HEK293 (cell line): ENCODE measurements at regions not wholly inside any gene's neighbourhood (a gene's known extent, or its start where the extent isn't known, plus 50 kb on each side); places are given as distances from the start of the nearest gene placed in this dataset.

Source experiments
- CTCF ChIA-PET: fragments of 350-600 bp; formaldehyde crosslinking; extraction: SDS; loops from one replicate; lab custom pipeline; 2021; ENCODE audit warnings: antibody characterized with exemption; lab: Yijun Ruan, JAX
- POLR2A ChIA-PET: fragments of 300-600 bp; formaldehyde crosslinking; extraction: SDS; loops from one replicate; lab custom pipeline; 2020; ENCODE audit warnings: antibody characterized with exemption, inconsistent platforms; lab: Yijun Ruan, JAX
- H3K27ac ChIP-seq: fragments of 200-500 bp; sonication (Bioruptor generic); 2 replicates; pipeline ENCODE4 v1.5.1; 2014; ENCODE audit warnings: low read depth, low read length, control low read depth, inconsistent platforms; ENCODE audit errors: extremely low read depth
- H3K36me3 ChIP-seq, 2 experiments: fragments of 200-500 bp in 1 of 2; sonication (Bioruptor generic) in 1 of 2; 1 replicate in 1 of 2; 2 replicates in 1 of 2; pipeline ENCODE4 v1.5.1; 2014 to 2017; ENCODE audit warnings: inconsistent platforms in 2 of 2, low read length in 2 of 2; ENCODE audit not compliant: control insufficient read depth in 2 of 2, insufficient read depth in 1 of 2
- H3K4me1 ChIP-seq: fragments of 200-500 bp; sonication (Bioruptor generic); 2 replicates; pipeline ENCODE4 v1.5.1; 2014; ENCODE audit warnings: mild to moderate bottlenecking, low read length, inconsistent platforms; ENCODE audit not compliant: control insufficient read depth, insufficient read depth
- H3K4me3 ChIP-seq: 2 replicates; pipeline ENCODE4 v1.5.1; 2011; ENCODE audit warnings: low read depth, mild to moderate bottlenecking, control low read depth, low read length, moderate library complexity
- H3K9me3 ChIP-seq: fragments of 200-500 bp; sonication (Bioruptor generic); 2 replicates; pipeline ENCODE4 v1.5.1; 2014; ENCODE audit warnings: low read depth, low read length, inconsistent platforms; ENCODE audit not compliant: control insufficient read depth, insufficient read depth
- GFI1B ChIP-seq: fragments of 450-650 bp; formaldehyde crosslinking; IDR thresholded peaks from 2 replicates; pipeline ENCODE4 v1.5.1; 2016; ENCODE audit warnings: missing biosample characterization, missing genetic modification characterization
- GLI4 ChIP-seq: fragments of 450-650 bp; formaldehyde crosslinking; IDR thresholded peaks from 2 replicates; pipeline ENCODE4 v1.5.1; 2016; ENCODE audit warnings: missing biosample characterization, missing genetic modification characterization
- MEIS1 ChIP-seq: sonication (generic); formaldehyde crosslinking; IDR thresholded peaks from 2 replicates; pipeline ENCODE4 v1.8.1; 2022; ENCODE audit warnings: missing genetic modification reagents, mild to moderate bottlenecking, borderline replicate concordance
- RBAK ChIP-seq: fragments of 450-650 bp; formaldehyde crosslinking; IDR thresholded peaks from 2 replicates; pipeline ENCODE4 v1.5.1; 2016; ENCODE audit warnings: missing biosample characterization, missing genetic modification characterization
- ZFP3 ChIP-seq: fragments of 450-650 bp; formaldehyde crosslinking; IDR thresholded peaks from 2 replicates; pipeline ENCODE4 v1.5.1; 2016; ENCODE audit warnings: low read depth, missing biosample characterization, missing genetic modification characterization
- ZNF10 ChIP-seq: fragments of 450-650 bp; formaldehyde crosslinking; IDR thresholded peaks from 2 replicates; pipeline ENCODE4 v1.5.1; 2017; ENCODE audit warnings: missing biosample characterization, missing genetic modification characterization
- ZNF133 ChIP-seq: fragments of 450-650 bp; formaldehyde crosslinking; IDR thresholded peaks from 2 replicates; pipeline ENCODE4 v1.5.1; 2016; ENCODE audit warnings: missing biosample characterization, missing genetic modification characterization
- ZNF157 ChIP-seq: fragments of 450-650 bp; formaldehyde crosslinking; IDR thresholded peaks from 2 replicates; pipeline ENCODE4 v1.5.1; 2016; ENCODE audit warnings: missing biosample characterization, missing genetic modification characterization
- ZNF354C ChIP-seq: fragments of 450-650 bp; formaldehyde crosslinking; IDR thresholded peaks from 2 replicates; pipeline ENCODE4 v1.5.1; 2016; ENCODE audit warnings: missing biosample characterization, missing genetic modification characterization, low read depth, borderline replicate concordance
- ZNF362 ChIP-seq: fragments of 450-650 bp; formaldehyde crosslinking; IDR thresholded peaks from 2 replicates; pipeline ENCODE4 v1.5.1; 2016; ENCODE audit warnings: missing biosample characterization, missing genetic modification characterization
- ZNF433 ChIP-seq: fragments of 450-650 bp; formaldehyde crosslinking; IDR thresholded peaks from 2 replicates; pipeline ENCODE4 v1.5.1; 2016; ENCODE audit warnings: missing biosample characterization, missing genetic modification characterization, low read depth
- ZNF473 ChIP-seq: fragments of 450-650 bp; formaldehyde crosslinking; IDR thresholded peaks from 2 replicates; pipeline ENCODE4 v1.5.1; 2017; ENCODE audit warnings: missing biosample characterization, missing genetic modification characterization
- ZNF610 ChIP-seq: fragments of 450-650 bp; formaldehyde crosslinking; IDR thresholded peaks from 2 replicates; pipeline ENCODE4 v1.5.1; 2016; ENCODE audit warnings: missing biosample characterization, missing genetic modification characterization, borderline replicate concordance
- ZNF623 ChIP-seq: fragments of 450-650 bp; formaldehyde crosslinking; IDR thresholded peaks from 2 replicates; pipeline ENCODE4 v1.5.1; 2016; ENCODE audit warnings: missing biosample characterization, missing genetic modification characterization
- ZNF658 ChIP-seq: fragments of 450-650 bp; formaldehyde crosslinking; IDR thresholded peaks from 2 replicates; pipeline ENCODE4; 2016; ENCODE audit warnings: missing biosample characterization, missing genetic modification characterization
- ZNF785 ChIP-seq: fragments of 450-650 bp; formaldehyde crosslinking; IDR thresholded peaks from 2 replicates; pipeline ENCODE4 v1.5.1; 2016; ENCODE audit warnings: missing biosample characterization, missing genetic modification characterization
- ZNF791 ChIP-seq: fragments of 450-650 bp; formaldehyde crosslinking; IDR thresholded peaks from 2 replicates; pipeline ENCODE4 v1.5.1; 2016; ENCODE audit warnings: missing biosample characterization, missing genetic modification characterization
- TF ChIP-seq, protein P1 (sequence below): fragments of 450-650 bp; formaldehyde crosslinking; IDR thresholded peaks from 2 replicates; pipeline ENCODE4 v1.5.1; 2016; ENCODE audit warnings: missing biosample characterization, missing genetic modification characterization
- TF ChIP-seq, protein P2 (sequence below): fragments of 450-650 bp; formaldehyde crosslinking; IDR thresholded peaks from 2 replicates; pipeline ENCODE4 v1.5.1; 2016; ENCODE audit warnings: missing biosample characterization, missing genetic modification characterization

DNA sequence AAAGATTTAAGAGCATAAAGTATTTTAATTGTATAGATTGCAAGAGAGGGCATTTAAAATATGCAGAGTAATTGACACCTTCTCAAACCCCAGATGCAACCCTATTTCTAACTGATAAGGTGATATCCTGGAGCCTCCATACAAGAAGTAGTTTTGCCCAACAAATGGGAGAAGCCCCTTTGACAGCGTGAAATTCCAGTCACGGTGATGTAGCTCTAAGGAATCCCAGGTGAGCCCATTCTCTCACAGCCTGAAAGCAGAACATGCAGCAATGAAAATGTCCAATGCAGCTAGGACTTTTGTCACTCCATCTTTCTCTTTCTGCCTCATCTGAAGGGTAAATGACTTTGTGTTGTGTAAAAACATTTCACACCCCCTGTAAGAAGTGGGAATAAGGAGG, 96.4 kb downstream of the TMEM212 start:
- ChIA-PET POLR2A (no interaction called here), CTCF (no interaction called here)
- Histone ChIP-seq H3K27ac (no peak overlapping the region), H3K4me1 (no peaks in the 10 kb centered on the region), H3K36me3 (no peaks in the 10 kb centered on the region), H3K4me3 (no peak overlapping the region), H3K9me3 (no peaks in the 10 kb centered on the region)
- no peak for TF ChIP-seq ZNF362 (tag by site-specific recombination)
- no peak for TF ChIP-seq ZNF785 (tag by site-specific recombination)
- TF ChIP-seq ZNF133, result no peak
- TF ChIP-seq ZNF473 (tag by site-specific recombination), result no peak
- no peak for TF ChIP-seq ZNF157 (tag by site-specific recombination)
- no peak for TF ChIP-seq ZNF10
- no peak for TF ChIP-seq ZNF623 (tag by site-specific recombination)
- no peak for TF ChIP-seq MEIS1 (CRISPR knock-in tag)
- TF ChIP-seq ZNF658, result no peak
- TF ChIP-seq ZNF791, result no peak
- TF ChIP-seq ZNF433 (tag by site-specific recombination), result no peak
- TF ChIP-seq ZFP3 (tag by site-specific recombination), result no peak
- TF ChIP-seq GLI4 (tag by site-specific recombination), result no peak
- TF ChIP-seq ZNF354C, result no peak
- TF ChIP-seq ZNF610 (tag by site-specific recombination), result no peak
- TF ChIP-seq GFI1B (tag by site-specific recombination), result no peak
- TF ChIP-seq, protein P1, sequence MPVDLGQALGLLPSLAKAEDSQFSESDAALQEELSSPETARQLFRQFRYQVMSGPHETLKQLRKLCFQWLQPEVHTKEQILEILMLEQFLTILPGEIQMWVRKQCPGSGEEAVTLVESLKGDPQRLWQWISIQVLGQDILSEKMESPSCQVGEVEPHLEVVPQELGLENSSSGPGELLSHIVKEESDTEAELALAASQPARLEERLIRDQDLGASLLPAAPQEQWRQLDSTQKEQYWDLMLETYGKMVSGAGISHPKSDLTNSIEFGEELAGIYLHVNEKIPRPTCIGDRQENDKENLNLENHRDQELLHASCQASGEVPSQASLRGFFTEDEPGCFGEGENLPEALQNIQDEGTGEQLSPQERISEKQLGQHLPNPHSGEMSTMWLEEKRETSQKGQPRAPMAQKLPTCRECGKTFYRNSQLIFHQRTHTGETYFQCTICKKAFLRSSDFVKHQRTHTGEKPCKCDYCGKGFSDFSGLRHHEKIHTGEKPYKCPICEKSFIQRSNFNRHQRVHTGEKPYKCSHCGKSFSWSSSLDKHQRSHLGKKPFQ, result no peak

- no peaks in the 10 kb centered on the region for H3K9me3 ChIP-seq
- no peak for TF ChIP-seq RBAK (tag by site-specific recombination)
- no peak for TF ChIP-seq ZNF133
- TF ChIP-seq, protein P2, sequence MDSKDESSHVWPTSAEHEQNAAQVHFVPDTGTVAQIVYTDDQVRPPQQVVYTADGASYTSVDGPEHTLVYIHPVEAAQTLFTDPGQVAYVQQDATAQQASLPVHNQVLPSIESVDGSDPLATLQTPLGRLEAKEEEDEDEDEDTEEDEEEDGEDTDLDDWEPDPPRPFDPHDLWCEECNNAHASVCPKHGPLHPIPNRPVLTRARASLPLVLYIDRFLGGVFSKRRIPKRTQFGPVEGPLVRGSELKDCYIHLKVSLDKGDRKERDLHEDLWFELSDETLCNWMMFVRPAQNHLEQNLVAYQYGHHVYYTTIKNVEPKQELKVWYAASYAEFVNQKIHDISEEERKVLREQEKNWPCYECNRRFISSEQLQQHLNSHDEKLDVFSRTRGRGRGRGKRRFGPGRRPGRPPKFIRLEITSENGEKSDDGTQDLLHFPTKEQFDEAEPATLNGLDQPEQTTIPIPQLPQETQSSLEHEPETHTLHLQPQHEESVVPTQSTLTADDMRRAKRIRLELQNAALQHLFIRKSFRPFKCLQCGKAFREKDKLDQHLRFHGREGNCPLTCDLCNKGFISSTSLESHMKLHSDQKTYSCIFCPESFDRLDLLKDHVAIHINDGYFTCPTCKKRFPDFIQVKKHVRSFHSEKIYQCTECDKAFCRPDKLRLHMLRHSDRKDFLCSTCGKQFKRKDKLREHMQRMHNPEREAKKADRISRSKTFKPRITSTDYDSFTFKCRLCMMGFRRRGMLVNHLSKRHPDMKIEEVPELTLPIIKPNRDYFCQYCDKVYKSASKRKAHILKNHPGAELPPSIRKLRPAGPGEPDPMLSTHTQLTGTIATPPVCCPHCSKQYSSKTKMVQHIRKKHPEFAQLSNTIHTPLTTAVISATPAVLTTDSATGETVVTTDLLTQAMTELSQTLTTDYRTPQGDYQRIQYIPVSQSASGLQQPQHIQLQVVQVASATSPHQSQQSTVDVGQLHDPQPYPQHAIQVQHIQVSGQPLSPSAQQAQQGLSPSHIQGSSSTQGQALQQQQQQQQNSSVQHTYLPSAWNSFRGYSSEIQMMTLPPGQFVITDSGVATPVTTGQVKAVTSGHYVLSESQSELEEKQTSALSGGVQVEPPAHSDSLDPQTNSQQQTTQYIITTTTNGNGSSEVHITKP (tag by site-specific recombination), result peak; percentile 94
- TF ChIP-seq, all 188 proteins: peak for 1
- H3K4me3 ChIP-seq, result no peak overlapping the region
- no peaks in the 10 kb centered on the region for H3K36me3 ChIP-seq
- ChIA-PET CTCF (no interaction called here), POLR2A (no interaction called here)
- no peak overlapping the region for H3K27ac ChIP-seq
- H3K4me1 ChIP-seq, result no peaks in the 10 kb centered on the region
These were observed 97.1 kb downstream of the TMEM212 start for GRCh38 chr3:171940151-171940649.
